Endothelial cell of umbilical vein (primary cell): ENCODE measurements at regions not wholly inside any gene's neighbourhood (a gene's known extent, or its start where the extent isn't known, plus 50 kb on each side); places are given as distances from the start of the nearest gene placed in this dataset.

ENCODE experiments used
- BruUV-seq: library from RNA; stranded (reverse); fragments of 400-500 nt; replicated peaks from 2 replicates; lab custom pipeline; 2021; lab: Mats Ljungman, UMichigan
- CTCF ChIA-PET: fragments of 300-600, 350-600 bp; sonication (Branson Sonifier 250); formaldehyde crosslinking; loops from one replicate; lab custom pipeline; 2021; ENCODE audit warnings: antibody characterized with exemption, inconsistent platforms; lab: Charles Lee
- POLR2A ChIA-PET: fragments of 300-600, 350-600 bp; sonication (Branson Sonifier 250); formaldehyde crosslinking; loops from one replicate; lab custom pipeline; 2021; ENCODE audit warnings: antibody characterized with exemption, inconsistent platforms; lab: Charles Lee
- DNase-seq: peaks from one replicate; pipeline ENCODE4 v3.0.0-alpha.2; 2011; ENCODE audit warnings: low read depth, low spot score
- FAIRE-seq: peaks from 2 replicates; lab custom pipeline; 2011; peaks lifted over from hg19 to GRCh38; lab: Jason Lieb, UNC
- H2AFZ ChIP-seq: 2 replicates; pipeline ENCODE4 v1.6.0; 2012; ENCODE audit warnings: low read depth, low read length, control low read depth, inconsistent platforms
- H3K27ac ChIP-seq: 2 replicates; pipeline ENCODE4 v1.5.1; 2011; ENCODE audit warnings: low read depth, mild to moderate bottlenecking, control low read depth, low read length, moderate library complexity; ENCODE audit not compliant: insufficient read depth
- H3K27me3 ChIP-seq, 2 experiments: 2 replicates each; pipeline versions ENCODE4 v1.6.0 to v1.6.1; 2011; ENCODE audit warnings: low read length in 2 of 2, mixed read lengths in 1 of 2; ENCODE audit not compliant: control insufficient read depth in 2 of 2, insufficient read depth in 2 of 2
- H3K36me3 ChIP-seq, 2 experiments: 2 replicates in 1 of 2; 3 replicates in 1 of 2; pipeline ENCODE4 v1.5.1; 2011; ENCODE audit warnings: low read length in 2 of 2, mild to moderate bottlenecking in 1 of 2, moderate library complexity in 1 of 2; ENCODE audit not compliant: control insufficient read depth in 2 of 2, insufficient read depth in 2 of 2; ENCODE audit errors: extremely low read depth in 1 of 2
- H3K4me1 ChIP-seq: 3 replicates; pipeline ENCODE4 v1.5.1; 2011; ENCODE audit warnings: mild to moderate bottlenecking, low read length; ENCODE audit not compliant: control insufficient read depth, insufficient read depth; ENCODE audit errors: extremely low read depth
- H3K4me2 ChIP-seq: 2 replicates; pipeline ENCODE4 v1.6.1; 2011; ENCODE audit warnings: low read length, control low read depth, mixed read lengths; ENCODE audit not compliant: insufficient read depth
- H3K4me3 ChIP-seq, 3 experiments: fragments of 200-600 bp in 1 of 3; sonication (generic), shearing (Covaris generic) in 1 of 3; replicated peaks in 1 of 3; 2 replicates each; pipeline ENCODE4 v1.5.1; 2011 to 2016; ENCODE audit warnings: control low read depth in 3 of 3, low read length in 3 of 3, mild to moderate bottlenecking in 2 of 3, inconsistent platforms in 1 of 3, low read depth in 1 of 3, moderate library complexity in 1 of 3; ENCODE audit not compliant: insufficient read depth in 1 of 3
- H3K79me2 ChIP-seq: 2 replicates; pipeline ENCODE4 v1.6.0; 2012; ENCODE audit warnings: low read length, inconsistent platforms; ENCODE audit not compliant: control insufficient read depth, insufficient read depth
- H3K9ac ChIP-seq: replicated peaks from 2 replicates; pipeline ENCODE3; 2011; ENCODE audit warnings: low read length, control low read depth; ENCODE audit not compliant: insufficient read depth; ENCODE audit errors: extremely low read depth
- H3K9me1 ChIP-seq: replicated peaks from 3 replicates; pipeline ENCODE4 v1.6.0; 2011; ENCODE audit warnings: mild to moderate bottlenecking, low read length; ENCODE audit not compliant: control insufficient read depth, insufficient read depth; ENCODE audit errors: extremely low read depth
- H3K9me3 ChIP-seq: replicated peaks from 2 replicates; pipeline ENCODE4 v1.5.1; 2012; ENCODE audit warnings: low read length, inconsistent platforms; ENCODE audit not compliant: control insufficient read depth, insufficient read depth
- H4K20me1 ChIP-seq: replicated peaks from 2 replicates; pipeline ENCODE3; 2011; ENCODE audit warnings: mild to moderate bottlenecking, low read length; ENCODE audit not compliant: control insufficient read depth, insufficient read depth; ENCODE audit errors: extremely low read depth
- EZH2 ChIP-seq: IDR thresholded peaks from 2 replicates; pipeline ENCODE4 v1.6.1; 2012; ENCODE audit warnings: borderline replicate concordance, low read depth, mild to moderate bottlenecking, moderate library complexity, low read length, inconsistent platforms; ENCODE audit not compliant: severe bottlenecking
- FOS ChIP-seq: IDR thresholded peaks from 2 replicates; pipeline ENCODE4 v1.6.1; 2011; ENCODE audit warnings: mild to moderate bottlenecking, low read length, moderate library complexity, borderline replicate concordance; ENCODE audit not compliant: insufficient read depth
- GATA2 ChIP-seq: IDR thresholded peaks from 2 replicates; pipeline ENCODE4 v1.7.0; 2011; ENCODE audit warnings: low read depth, mild to moderate bottlenecking, moderate library complexity, mixed read lengths, low read length; ENCODE audit not compliant: insufficient read length, insufficient read depth
- JUN ChIP-seq: IDR thresholded peaks from 2 replicates; pipeline ENCODE4 v1.6.1; 2011; ENCODE audit warnings: borderline replicate concordance, low read depth; ENCODE audit not compliant: insufficient read length, insufficient read depth
- MYC ChIP-seq: IDR thresholded peaks from one replicate; pipeline ENCODE4 v1.6.1; 2011; ENCODE audit warnings: mild to moderate bottlenecking, low read depth, low read length
- POLR2AphosphoS5 ChIP-seq: IDR thresholded peaks from 2 replicates; pipeline ENCODE4 v1.6.1; 2012; ENCODE audit warnings: low read depth, mild to moderate bottlenecking, control low read depth, low read length, moderate library complexity; ENCODE audit not compliant: insufficient read depth
- dilution Hi-C: fragments of 300-500 bp; cut with MboI; formaldehyde crosslinking; loops from one replicate; pipeline ENCODE4 v1.15.0; 2019; ENCODE audit warnings: low sequenced_read_pairs; ENCODE audit not compliant: extremely low pct_ligation_motif_present
- intact Hi-C: fragments of 100-400 bp; cut with micrococcal nuclease; formaldehyde crosslinking; loops from one replicate; pipeline ENCODE4 v1.10.0; 2022
- TF ChIP-seq, protein P1 (sequence below), 2 donors: IDR thresholded peaks; 1 replicate in 1 of 2; 2 replicates in 1 of 2; pipeline ENCODE4 v1.5.1; 2011; ENCODE audit warnings: low read length in 2 of 2, mild to moderate bottlenecking in 2 of 2, moderate library complexity in 2 of 2, control low read depth in 1 of 2, inconsistent platforms in 1 of 2, low read depth in 1 of 2; ENCODE audit not compliant: insufficient read depth in 1 of 2; ENCODE audit errors: extremely low read depth in 1 of 2

DNA sequence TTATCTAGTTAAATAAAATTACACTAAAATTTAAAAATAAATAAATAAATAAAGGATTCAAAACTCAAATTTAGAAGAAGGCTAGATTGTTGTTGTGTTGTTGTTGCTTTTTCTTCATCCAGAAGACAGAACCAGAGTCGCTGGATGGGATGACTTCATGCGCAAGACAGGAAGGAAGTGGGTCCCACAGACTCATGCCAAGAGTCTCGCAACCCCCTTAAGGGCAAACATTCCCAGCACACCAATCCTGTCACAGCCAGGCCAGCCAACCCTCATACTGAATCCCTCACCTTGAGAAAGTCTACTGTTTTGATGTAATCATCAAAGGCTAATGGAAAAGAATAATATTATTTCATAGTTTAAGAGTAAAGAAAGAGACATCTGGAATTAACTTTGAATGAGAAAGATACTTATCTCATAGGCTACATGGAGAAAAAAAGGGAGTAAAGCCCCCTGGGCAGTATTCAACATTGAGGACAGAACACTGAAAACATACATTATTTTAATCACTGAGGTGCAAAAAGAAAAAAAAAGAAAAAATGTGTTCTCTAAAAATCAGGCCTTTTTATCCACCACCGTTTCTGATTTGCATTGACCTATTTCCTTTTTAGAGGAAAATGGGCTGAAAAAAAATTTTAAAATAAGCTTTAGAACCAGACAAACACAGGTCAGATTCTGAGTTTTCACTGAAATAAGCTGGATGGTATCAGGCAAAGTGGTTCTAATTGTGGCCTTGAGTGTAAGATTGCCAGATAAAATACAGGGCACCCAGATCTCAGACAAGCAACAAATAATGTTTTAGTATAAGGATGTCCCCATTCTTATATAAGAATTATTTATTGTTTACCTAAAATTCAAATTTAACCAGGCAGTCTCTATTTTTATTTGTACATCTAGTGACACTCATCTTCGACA, 826.5 kb downstream of the TNS3 start:
- no TSS peak for BruUV-seq
- Histone ChIP-seq H3K4me1 (peaks cover 47% of the 10 kb centered on the region), H3K9ac (no peak overlapping the region), H3K27ac (peak overlapping the region; percentile 76), H3K4me2 (peak overlapping the region; percentile 18), H3K9me1 (no peaks in the 10 kb centered on the region), H3K36me3 (no peaks in the 10 kb centered on the region), H3K27me3 (no peaks in the 10 kb centered on the region), H4K20me1 (no peaks in the 10 kb centered on the region), H2AFZ (peak overlapping the region; percentile 51), H3K9me3 (no peaks in the 10 kb centered on the region), H3K79me2 (no peaks in the 10 kb centered on the region), H3K4me3 (no peak overlapping the region)
- dilution Hi-C loops (no loop called here), intact Hi-C loops (loop anchor here (10.0 kb wide), 1 partner anchor 1029 kb away; no protein-coding TSS in a partner anchor)
- FAIRE-seq (no peak), DNase-seq (peak; percentile 34)
- peak; percentile 9 for TF ChIP-seq GATA2
- TF ChIP-seq EZH2, result no peak
- TF ChIP-seq POLR2AphosphoS5, result no peak
- TF ChIP-seq, protein P1, sequence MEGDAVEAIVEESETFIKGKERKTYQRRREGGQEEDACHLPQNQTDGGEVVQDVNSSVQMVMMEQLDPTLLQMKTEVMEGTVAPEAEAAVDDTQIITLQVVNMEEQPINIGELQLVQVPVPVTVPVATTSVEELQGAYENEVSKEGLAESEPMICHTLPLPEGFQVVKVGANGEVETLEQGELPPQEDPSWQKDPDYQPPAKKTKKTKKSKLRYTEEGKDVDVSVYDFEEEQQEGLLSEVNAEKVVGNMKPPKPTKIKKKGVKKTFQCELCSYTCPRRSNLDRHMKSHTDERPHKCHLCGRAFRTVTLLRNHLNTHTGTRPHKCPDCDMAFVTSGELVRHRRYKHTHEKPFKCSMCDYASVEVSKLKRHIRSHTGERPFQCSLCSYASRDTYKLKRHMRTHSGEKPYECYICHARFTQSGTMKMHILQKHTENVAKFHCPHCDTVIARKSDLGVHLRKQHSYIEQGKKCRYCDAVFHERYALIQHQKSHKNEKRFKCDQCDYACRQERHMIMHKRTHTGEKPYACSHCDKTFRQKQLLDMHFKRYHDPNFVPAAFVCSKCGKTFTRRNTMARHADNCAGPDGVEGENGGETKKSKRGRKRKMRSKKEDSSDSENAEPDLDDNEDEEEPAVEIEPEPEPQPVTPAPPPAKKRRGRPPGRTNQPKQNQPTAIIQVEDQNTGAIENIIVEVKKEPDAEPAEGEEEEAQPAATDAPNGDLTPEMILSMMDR (IDR thresholded peaks at IDR 0.05; ENCODE audit: extremely low read depth in 1 of 2, insufficient read depth in 1 of 2, low read depth in 1 of 2, low read length in 2 of 2), result no peak
- no peak for TF ChIP-seq JUN
- peak; percentile 10 for TF ChIP-seq FOS
- no peak for TF ChIP-seq MYC
- POLR2A ChIA-PET, result no interaction called here
- CTCF ChIA-PET, result no interaction called here
